ENCODE measurements at regions not wholly inside any gene's neighbourhood (a gene's known extent, or its start where the extent isn't known, plus 50 kb on each side); places are given as distances from the start of the nearest gene placed in this dataset.

- no peak for DNase-seq (ENCODE audit: low read depth)
- no peak overlapping the region for H3K4me3 ChIP-seq (ENCODE audit: low read depth, low read length)
- TF ChIP-seq CTCF (IDR thresholded peaks at IDR 0.05; ENCODE audit: low read depth, low read length, missing control alignments): no peak
Measured at GRCh38 chr7:51970961-51971665, 654.5 kb upstream of the COBL start.

- no peak overlapping the region for H3K4me3 ChIP-seq (ENCODE audit: low read depth, low read length)
- no peak for DNase-seq (ENCODE audit: low read depth)
- TF ChIP-seq CTCF (IDR thresholded peaks at IDR 0.05; ENCODE audit: low read depth, low read length, missing control alignments): no peak
Measured at GRCh38 chr7:51968461-51968860, 651.9 kb upstream of the COBL start.

- no peak overlapping the region for H3K4me3 ChIP-seq (ENCODE audit: low read depth, low read length)
- no peak for DNase-seq (ENCODE audit: low read depth)
- no peak for TF ChIP-seq CTCF (IDR thresholded peaks at IDR 0.05; ENCODE audit: low read depth, low read length, missing control alignments)
Measured at GRCh38 chr7:51965454-51965853, 648.8 kb upstream of the COBL start.

- no peak for TF ChIP-seq CTCF (IDR thresholded peaks at IDR 0.05; ENCODE audit: low read depth, low read length, missing control alignments)
- H3K4me3 ChIP-seq (ENCODE audit: low read depth, low read length): no peak overlapping the region
- DNase-seq (ENCODE audit: low read depth): no peak
Measured at GRCh38 chr7:51961804-51962203, 645.2 kb upstream of the COBL start.

- no peak for TF ChIP-seq CTCF (IDR thresholded peaks at IDR 0.05; ENCODE audit: low read depth, low read length, missing control alignments)
- no peak for DNase-seq (ENCODE audit: low read depth)
- H3K4me3 ChIP-seq (ENCODE audit: low read depth, low read length): no peak overlapping the region
Measured at GRCh38 chr7:51950813-51951212, 634.2 kb upstream of the COBL start.

- DNase-seq (ENCODE audit: low read depth): no peak
- no peak overlapping the region for H3K4me3 ChIP-seq (ENCODE audit: low read depth, low read length)
- no peak for TF ChIP-seq CTCF (IDR thresholded peaks at IDR 0.05; ENCODE audit: low read depth, low read length, missing control alignments)
Measured at GRCh38 chr7:51949726-51950644, 633.4 kb upstream of the COBL start.
